HCT116 (cell line): ENCODE measurements at regions not wholly inside any gene's neighbourhood (a gene's known extent, or its start where the extent isn't known, plus 50 kb on each side); places are given as distances from the start of the nearest gene placed in this dataset.

ENCODE experiments used
- CBX3 ChIP-seq: IDR thresholded peaks from 2 replicates; pipeline ENCODE4 v1.6.1; 2012; ENCODE audit warnings: low read depth
- CEBPB ChIP-seq: IDR thresholded peaks from 2 replicates; pipeline ENCODE4 v1.6.1; 2012; ENCODE audit warnings: low read depth
- POLR2A ChIP-seq: IDR thresholded peaks from 2 replicates; pipeline ENCODE4 v1.7.0; 2011; ENCODE audit warnings: borderline replicate concordance; ENCODE audit not compliant: insufficient read depth, insufficient read length; ENCODE audit errors: extremely low read depth
- POLR2AphosphoS5 ChIP-seq: IDR thresholded peaks from 2 replicates; pipeline ENCODE4 v1.6.1; 2011; ENCODE audit warnings: mild to moderate bottlenecking, low read depth, low read length, moderate library complexity
- SRF ChIP-seq: IDR thresholded peaks from 2 replicates; pipeline ENCODE4 v1.6.1; 2012; ENCODE audit warnings: low read depth
- TCF7L2 ChIP-seq: IDR thresholded peaks from 2 replicates; pipeline ENCODE4 v1.7.0; 2011; ENCODE audit warnings: borderline replicate concordance, inconsistent platforms; ENCODE audit not compliant: insufficient read depth, insufficient read length; ENCODE audit errors: extremely low read depth
- YY1 ChIP-seq: IDR thresholded peaks from 2 replicates; pipeline ENCODE4 v1.6.1; 2011; ENCODE audit warnings: low read length, low read depth, moderate library complexity, mild to moderate bottlenecking; ENCODE audit not compliant: insufficient replicate concordance; ENCODE audit errors: extremely low read depth
- ZBTB33 ChIP-seq: IDR thresholded peaks from 2 replicates; pipeline ENCODE4 v1.6.1; 2011; ENCODE audit warnings: mild to moderate bottlenecking, low read length, moderate library complexity; ENCODE audit not compliant: insufficient replicate concordance; ENCODE audit errors: extremely low read depth
- ZNF274 ChIP-seq: fragments of 200-500 bp; sonication (Bioruptor generic); IDR thresholded peaks from 2 replicates; pipeline ENCODE4 v1.6.1; 2014; ENCODE audit warnings: mild to moderate bottlenecking, low read depth, low read length, inconsistent platforms
- TF ChIP-seq, protein P1 (sequence below), 3 experiments: fragments of 200-600 bp in 1 of 3; sonication (generic) in 1 of 3; IDR thresholded peaks in 2 of 3; conservative IDR thresholded peaks in 1 of 3; 2 replicates each; pipeline ENCODE4 v1.5.1; 2012 to 2017; ENCODE audit warnings: low read depth in 2 of 3, low read length in 2 of 3, antibody characterized with exemption in 1 of 3, borderline replicate concordance in 1 of 3, control low read depth in 1 of 3, mild to moderate bottlenecking in 1 of 3, mixed read lengths in 1 of 3, mixed run types in 1 of 3, moderate library complexity in 1 of 3; ENCODE audit not compliant: insufficient read depth in 1 of 3

GRCh38 chrX:87374324-87374723 lies 143.3 kb upstream of the KLHL4 start:
- TF ChIP-seq POLR2A, result no peak
- no peak for TF ChIP-seq ZBTB33
- TF ChIP-seq TCF7L2, result no peak
- no peak for TF ChIP-seq CEBPB
- TF ChIP-seq, protein P1, sequence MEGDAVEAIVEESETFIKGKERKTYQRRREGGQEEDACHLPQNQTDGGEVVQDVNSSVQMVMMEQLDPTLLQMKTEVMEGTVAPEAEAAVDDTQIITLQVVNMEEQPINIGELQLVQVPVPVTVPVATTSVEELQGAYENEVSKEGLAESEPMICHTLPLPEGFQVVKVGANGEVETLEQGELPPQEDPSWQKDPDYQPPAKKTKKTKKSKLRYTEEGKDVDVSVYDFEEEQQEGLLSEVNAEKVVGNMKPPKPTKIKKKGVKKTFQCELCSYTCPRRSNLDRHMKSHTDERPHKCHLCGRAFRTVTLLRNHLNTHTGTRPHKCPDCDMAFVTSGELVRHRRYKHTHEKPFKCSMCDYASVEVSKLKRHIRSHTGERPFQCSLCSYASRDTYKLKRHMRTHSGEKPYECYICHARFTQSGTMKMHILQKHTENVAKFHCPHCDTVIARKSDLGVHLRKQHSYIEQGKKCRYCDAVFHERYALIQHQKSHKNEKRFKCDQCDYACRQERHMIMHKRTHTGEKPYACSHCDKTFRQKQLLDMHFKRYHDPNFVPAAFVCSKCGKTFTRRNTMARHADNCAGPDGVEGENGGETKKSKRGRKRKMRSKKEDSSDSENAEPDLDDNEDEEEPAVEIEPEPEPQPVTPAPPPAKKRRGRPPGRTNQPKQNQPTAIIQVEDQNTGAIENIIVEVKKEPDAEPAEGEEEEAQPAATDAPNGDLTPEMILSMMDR (IDR thresholded peaks at IDR 0.05 in 2 of 3, conservative IDR thresholded peaks at IDR 0.05 in 1 of 3; ENCODE audit: borderline replicate concordance in 1 of 3, insufficient read depth in 1 of 3, low read depth in 2 of 3, low read length in 2 of 3), result no peak
- no peak for TF ChIP-seq POLR2AphosphoS5
- TF ChIP-seq CBX3, result no peak
- TF ChIP-seq SRF, result no peak
- no peak for TF ChIP-seq YY1
- TF ChIP-seq ZNF274, result no peak
